NCI-H128 (cell line): ENCODE measurements at regions not wholly inside any gene's neighbourhood (a gene's known extent, or its start where the extent isn't known, plus 50 kb on each side); places are given as distances from the start of the nearest gene placed in this dataset.

Experiments used
- DNase-seq: peaks from one replicate; lab custom pipeline; 2025; ENCODE audit not compliant: unreplicated experiment; lab: John Stamatoyannopoulos, UW

DNA sequence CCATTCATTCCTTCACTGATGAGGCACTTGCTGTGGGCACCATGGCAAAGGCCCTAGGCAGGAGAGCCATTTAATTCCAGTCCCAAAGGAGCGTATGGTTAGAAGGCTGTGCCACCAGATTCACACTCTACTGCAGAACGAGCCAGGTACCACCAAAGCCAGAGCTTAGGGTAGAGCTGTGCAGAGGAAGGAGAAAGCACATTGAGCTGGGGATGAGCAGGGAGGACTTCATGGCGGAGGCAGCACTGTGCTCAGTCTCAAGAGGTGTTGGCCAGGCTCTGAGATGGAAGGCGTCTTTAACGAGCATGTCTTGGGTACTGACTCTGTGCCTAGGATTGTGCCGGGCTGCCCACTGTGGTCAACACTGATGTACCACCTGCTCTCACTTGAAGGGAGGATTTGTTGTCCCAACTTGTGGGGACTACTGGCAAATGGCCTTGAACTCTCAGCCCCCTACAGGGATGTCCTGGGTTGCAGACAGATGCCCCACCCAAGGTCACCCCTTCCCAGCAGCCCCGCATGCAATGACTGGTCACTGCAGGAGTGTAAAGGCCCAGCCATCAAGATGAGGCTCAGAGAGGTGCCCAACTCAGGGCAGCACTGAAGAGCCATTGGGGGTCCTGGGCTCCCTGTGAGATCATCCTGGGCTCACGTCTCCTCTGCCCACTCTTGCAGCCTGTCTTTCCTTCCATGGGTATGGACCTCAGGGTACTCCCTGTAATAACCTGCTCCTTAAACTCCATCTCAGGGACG lies 251.4 kb downstream of the GLI2 start:
- no peak for DNase-seq

DNA sequence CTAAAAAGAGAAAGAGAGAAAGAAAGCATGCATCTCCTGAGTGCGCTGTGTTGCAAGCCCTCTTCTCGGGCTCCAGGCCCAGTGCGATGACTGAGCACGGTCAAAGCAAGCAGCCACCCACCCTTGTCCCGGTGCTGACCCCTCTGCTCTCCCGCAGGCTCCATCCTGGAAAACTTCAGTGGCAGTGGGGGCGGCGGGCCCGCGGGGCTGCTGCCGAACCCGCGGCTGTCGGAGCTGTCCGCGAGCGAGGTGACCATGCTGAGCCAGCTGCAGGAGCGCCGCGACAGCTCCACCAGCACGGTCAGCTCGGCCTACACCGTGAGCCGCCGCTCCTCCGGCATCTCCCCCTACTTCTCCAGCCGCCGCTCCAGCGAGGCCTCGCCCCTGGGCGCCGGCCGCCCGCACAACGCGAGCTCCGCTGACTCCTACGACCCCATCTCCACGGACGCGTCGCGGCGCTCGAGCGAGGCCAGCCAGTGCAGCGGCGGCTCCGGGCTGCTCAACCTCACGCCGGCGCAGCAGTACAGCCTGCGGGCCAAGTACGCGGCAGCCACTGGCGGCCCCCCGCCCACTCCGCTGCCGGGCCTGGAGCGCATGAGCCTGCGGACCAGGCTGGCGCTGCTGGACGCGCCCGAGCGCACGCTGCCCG lies 252.5 kb downstream of the GLI2 start:
- no peak for DNase-seq

DNA sequence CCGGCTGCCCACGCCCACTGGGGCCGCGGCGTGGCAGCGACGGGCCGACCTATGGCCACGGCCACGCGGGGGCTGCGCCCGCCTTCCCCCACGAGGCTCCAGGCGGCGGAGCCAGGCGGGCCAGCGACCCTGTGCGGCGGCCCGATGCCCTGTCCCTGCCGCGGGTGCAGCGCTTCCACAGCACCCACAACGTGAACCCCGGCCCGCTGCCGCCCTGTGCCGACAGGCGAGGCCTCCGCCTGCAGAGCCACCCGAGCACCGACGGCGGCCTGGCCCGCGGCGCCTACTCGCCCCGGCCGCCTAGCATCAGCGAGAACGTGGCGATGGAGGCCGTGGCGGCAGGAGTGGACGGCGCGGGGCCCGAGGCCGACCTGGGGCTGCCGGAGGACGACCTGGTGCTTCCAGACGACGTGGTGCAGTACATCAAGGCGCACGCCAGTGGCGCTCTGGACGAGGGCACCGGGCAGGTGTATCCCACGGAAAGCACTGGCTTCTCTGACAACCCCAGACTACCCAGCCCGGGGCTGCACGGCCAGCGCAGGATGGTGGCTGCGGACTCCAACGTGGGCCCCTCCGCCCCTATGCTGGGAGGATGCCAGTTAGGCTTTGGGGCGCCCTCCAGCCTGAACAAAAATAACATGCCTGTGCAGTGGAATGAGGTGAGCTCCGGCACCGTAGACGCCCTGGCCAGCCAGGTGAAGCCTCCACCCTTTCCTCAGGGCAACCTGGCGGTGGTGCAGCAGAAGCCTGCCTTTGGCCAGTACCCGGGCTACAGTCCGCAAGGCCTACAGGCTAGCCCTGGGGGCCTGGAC lies 253.2 kb downstream of the GLI2 start:
- no peak for DNase-seq

DNA sequence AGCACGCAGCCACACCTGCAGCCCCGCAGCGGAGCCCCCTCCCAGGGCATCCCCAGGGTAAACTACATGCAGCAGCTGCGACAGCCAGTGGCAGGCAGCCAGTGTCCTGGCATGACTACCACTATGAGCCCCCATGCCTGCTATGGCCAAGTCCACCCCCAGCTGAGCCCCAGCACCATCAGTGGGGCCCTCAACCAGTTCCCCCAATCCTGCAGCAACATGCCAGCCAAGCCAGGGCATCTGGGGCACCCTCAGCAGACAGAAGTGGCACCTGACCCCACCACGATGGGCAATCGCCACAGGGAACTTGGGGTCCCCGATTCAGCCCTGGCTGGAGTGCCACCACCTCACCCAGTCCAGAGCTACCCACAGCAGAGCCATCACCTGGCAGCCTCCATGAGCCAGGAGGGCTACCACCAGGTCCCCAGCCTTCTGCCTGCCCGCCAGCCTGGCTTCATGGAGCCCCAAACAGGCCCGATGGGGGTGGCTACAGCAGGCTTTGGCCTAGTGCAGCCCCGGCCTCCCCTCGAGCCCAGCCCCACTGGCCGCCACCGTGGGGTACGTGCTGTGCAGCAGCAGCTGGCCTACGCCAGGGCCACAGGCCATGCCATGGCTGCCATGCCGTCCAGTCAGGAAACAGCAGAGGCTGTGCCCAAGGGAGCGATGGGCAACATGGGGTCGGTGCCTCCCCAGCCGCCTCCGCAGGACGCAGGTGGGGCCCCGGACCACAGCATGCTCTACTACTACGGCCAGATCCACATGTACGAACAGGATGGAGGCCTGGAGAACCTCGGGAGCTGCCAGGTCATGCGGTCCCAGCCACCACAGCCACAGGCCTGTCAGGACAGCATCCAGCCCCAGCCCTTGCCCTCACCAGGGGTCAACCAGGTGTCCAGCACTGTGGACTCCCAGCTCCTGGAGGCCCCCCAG lies 254.1 kb downstream of the GLI2 start:
- no peak for DNase-seq

DNA sequence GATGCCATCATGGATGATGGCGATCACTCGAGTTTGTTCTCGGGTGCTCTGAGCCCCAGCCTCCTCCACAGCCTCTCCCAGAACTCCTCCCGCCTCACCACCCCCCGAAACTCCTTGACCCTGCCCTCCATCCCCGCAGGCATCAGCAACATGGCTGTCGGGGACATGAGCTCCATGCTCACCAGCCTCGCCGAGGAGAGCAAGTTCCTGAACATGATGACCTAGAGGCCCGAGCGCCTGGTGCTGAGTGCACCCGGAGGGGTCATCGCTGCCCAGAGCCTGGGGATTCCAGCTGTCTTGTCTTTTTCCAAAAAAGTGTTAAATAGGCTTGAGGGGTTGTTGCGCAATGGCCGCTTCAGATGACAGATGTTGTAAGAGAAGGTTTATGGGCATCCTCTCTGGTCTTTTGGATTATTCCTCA lies 254.8 kb downstream of the GLI2 start:
- no peak for DNase-seq

DNA sequence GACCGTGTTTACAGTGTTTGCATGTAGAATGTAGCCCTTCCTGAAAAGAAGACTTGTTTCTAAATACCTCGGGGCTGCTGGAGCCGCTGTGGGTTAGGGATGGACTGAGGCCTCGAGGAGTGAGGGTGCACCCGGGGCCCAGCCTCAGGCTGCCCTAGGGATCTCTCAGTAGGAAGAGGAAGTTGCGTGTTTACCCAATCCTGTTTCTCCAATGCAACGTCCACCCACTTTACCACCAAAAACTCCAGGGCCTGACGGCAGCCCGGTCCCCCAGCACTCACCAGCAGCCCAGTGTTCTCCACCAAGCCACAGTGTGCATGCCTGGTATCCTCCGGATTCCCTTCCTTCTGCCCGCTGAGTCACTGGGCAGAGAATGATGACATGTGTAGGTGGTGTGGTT lies 255.8 kb downstream of the GLI2 start:
- DNase-seq = no peak

DNA sequence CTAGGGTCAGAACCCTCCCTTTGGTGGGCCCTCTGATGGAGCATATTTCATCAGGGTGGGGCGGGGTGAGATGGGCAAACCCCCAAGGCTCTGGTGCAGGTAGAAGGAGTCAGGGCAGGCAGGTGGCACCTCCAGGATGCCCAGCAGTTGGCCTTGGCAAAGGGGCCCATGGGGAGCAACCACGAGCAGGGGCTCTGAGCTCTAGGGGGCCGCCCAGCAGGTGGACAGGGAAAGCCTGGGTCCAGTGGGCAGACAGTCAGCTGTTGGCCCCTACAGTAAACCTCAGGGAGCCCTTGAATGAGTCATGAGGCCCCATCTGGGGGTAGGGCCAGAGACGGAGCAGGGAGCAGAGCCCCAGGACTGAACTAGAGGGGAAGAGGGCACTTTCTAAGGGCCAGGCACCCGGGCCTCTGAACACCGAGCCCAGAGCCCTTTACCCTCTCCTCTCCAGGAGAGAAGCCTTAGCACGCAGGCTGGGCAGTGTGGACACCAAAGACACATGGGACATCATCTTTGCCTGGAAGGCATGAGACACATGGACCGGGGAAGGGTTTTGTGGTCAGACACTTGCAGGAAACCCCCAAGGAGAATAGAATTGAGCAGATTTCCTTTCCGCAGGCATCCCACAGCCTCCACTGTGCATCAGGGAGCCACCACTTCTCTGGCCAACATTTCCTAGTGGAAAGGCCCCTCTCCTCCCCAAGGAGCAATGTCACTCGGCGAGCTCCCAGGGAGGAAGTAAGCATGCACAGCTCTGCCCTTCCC lies 257.3 kb downstream of the GLI2 start:
- DNase-seq = no peak

DNA sequence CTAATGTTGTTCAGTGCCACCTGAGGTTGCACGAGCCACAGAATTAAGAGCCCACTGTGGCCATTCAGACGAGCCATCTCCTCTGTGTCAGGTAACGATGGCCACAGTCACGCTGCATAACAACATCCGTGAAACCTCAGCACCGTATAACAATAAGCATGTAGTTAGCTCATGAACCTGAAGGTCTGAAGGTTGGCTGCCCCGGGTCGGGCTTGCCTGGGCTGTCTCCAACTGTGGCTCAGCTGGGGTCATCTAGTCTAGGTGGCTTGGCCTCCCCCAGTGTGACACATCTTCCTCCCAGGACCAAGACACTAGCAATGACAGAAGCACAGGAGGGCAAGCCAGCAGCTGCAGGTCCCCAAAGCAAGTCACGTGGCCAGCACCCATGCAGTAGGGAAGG lies 258.0 kb downstream of the GLI2 start:
- DNase-seq = no peak

DNA sequence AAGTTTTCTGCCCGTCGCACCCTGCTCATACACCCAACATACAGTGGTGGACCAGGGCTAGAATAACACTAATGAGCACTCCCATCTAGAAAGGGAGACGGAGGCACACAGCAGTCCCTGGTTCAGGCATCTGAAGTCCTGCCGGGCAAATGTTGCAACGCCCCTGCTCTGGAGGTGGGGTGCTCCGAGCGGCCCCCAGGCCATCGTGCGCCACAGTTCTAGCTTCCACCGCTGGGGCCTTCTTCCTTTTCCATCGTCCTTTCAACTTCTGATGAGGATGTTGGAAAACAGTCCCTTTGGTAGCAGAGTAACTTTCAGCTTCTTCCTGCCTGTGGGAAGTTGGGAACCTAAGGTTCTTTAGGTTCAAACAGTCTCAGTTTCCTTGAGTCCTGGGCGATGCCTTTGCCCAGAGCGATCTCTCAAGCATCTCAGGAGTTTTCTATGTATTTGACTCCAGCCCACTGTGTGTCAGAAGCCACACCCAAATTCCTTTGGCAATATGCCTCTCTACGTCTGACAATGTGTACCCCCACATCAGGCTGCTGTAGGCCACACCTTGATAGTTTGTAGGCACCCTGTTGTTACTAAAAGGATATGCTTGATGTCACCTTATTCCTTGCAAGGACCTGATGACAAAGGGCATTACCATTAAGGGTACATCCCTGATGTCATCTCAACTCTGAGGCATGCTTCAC lies 258.8 kb downstream of the GLI2 start:
- no peak for DNase-seq

DNA sequence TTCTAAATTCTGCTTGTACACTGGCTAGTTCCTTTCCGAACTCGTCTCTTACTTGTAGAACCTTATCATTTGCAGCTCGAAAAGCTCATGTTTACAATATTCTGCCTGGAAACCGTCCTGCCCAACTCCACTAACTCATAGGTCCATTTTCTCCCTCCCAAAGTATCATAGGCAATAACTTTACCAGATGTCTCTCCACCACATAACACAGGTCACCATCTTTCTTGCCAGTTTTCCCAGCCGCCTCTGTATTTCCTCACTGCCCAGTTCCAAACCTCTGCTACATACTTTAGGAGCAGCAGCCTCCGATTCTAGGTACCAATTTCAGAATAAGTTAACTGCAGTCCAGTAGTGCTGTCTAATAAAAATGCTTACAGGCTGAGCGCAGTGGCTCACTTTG lies 259.5 kb downstream of the GLI2 start:
- DNase-seq = no peak

DNA sequence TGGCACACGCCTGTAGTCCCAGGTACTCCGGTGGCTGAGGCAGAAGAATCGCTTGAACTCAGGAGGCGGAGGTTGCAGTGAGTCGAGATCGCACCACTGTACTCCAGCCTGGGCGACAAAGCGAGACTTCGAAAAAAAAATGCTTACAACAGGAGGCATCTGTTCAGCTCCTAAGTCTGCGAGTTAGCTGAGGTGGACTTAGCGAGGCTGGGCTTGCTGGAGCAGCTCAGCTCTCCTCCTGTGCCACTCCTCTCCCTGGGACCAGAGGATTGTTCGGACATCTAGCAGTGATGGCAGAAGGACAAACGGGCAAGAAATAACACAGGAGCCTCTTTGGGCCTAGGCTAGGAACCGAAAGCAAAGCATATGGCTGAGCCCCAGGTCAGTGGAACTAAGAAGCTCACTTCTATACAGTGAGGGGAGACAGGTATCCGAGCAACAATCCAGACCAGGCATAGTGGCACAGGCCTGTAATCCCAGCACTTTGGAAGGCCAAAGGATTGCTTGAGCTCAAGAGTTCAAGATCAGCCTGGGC lies 260.1 kb downstream of the GLI2 start:
- no peak for DNase-seq

DNA sequence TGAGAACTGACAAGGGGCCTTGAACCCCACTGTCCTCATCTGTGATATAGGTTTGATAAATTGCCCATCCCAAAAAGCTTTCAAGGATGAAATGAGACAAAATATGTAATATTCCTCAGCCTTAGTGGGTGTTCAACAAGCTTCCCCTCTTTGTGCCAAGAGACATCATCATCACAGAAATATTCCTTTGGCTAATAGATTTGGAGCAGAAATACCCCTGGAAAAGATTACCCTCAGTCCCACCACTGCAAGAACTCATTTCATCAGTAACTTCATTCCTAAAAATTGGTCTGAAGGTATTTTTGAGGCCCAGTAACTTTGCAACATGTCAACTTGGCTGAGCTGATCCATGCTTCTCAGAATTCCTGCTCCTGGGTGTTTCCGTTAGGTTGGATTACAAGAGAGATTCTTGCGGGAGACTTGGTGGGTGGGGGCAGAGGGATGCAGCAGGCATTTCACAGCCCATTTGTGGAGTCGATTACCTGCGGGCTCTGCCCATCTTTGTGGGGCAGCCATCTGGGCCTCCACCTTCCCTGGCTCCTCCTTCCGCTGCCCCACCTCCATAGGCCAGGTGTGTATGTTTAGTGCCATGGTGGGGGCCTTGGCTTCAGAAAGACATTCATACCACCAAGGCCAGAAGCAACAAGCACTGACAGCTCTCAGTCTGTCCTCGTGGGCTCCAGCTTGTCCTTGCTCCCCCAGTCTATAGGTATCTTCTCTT lies 263.9 kb downstream of the GLI2 start:
- DNase-seq = no peak

DNA sequence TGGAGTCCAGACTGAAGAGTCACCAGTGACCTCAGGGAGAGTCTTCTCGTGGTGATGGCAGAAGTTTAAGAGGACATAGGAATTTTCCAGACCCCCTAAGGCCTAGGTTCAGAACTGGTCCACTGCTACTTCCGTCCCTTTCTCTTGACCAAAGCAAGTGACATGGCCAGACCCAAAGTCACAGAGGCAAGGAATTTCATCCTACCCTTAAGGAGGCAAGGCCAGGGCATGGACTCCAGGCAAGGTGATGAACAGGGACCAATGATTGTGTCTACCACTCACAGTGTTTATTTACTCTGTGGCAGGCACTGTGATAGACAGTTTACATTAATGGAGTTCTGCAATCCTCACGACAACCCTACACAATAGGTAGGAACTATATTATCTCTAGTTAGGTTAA lies 265.1 kb downstream of the GLI2 start:
- no peak for DNase-seq

DNA sequence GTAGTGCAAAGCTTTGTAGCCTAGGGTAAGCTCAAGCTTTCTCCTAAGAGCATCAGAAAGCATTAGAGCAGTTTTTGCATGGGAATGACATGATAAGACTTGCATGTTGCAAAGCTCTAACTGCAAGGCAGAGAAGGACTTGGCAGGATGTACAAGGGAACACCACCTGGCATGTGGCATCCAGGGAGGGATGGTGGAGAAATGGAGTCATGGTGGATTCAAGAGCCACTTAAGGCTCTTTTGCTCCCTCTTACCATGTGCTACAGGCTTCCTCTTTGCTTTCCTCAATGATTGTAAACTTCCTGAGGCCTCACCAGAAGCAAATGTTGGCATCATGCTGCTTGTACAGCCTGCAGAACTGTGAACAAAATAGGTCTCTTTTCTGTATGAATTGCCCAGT lies 266.0 kb downstream of the GLI2 start:
- no peak for DNase-seq

DNA sequence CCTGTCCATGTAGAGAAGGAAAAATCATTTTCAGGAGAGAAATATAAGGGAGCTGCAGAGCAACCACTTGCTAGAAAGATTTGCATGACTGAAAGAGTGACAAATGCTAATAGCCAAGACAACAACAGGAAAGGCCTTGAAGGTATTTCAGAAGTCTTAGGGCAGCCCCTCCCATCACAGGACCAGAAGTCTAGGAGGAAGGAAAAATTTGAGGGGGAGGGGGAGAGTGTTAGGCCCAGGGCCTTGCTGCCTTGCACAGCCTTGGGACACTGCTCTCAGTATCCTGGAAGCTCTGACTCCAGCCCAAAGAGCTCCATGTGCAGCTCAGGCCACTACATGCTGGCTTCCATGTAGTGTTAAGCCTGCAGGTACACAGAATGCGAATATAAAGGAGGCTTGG lies 266.9 kb downstream of the GLI2 start:
- no peak for DNase-seq

DNA sequence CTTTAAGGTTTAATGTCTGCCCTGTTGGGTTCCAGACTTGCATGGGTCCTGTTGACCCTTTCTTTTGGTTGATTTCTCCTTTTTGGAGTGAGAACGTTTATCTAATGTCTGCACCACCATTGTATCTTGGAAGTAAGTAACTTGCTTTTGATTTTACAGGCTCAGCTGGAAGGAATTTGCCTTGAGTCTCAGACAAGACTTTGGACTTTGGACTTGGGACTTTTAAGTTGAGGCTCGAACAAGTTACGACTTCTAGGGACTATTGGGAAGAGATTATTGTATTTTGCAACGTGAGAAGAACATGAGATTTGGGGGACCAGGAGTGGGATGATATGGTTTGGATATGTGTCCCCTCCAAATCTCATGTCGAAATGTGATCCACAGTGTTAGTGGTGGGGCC lies 267.7 kb downstream of the GLI2 start:
- no peak for DNase-seq

DNA sequence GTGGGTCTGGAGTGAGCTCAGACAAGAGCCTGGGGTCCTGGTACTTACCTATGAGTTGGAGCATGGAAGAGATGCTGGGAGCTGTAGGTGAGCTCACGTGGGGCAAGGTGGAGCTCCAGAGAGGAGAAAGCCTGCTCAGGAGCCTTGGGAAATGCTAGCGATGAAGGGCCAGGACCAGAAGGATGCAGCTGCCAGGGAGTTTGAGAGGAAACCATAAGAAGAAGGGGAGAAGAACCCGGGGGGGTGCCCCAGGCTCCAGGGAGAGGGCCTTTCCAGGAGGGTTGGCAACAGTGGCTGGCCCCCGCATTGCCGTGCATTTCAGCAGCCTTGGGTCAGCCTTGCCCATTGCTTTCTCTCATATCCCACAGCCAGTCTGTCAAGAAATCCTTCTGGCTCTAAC lies 268.7 kb downstream of the GLI2 start:
- no peak for DNase-seq

DNA sequence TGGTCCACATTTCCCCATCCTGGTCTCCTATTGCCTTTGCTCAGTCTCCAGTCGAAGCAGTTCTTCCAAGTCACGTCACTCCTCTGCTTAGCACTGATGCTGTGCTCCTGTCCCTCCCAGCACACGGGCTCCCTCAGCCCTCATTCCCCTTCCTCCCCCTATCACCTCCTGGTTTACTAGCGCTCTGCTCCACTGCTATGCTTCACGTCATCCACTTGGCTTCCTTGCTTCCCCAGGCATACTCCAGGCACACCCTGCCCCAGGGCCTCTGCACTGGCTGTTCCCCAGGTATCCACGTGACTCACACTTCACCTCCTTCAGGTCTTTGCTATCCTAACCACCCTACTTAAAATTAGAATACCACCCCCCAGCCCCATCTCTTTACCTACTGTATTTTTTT lies 269.3 kb downstream of the GLI2 start:
- no peak for DNase-seq

DNA sequence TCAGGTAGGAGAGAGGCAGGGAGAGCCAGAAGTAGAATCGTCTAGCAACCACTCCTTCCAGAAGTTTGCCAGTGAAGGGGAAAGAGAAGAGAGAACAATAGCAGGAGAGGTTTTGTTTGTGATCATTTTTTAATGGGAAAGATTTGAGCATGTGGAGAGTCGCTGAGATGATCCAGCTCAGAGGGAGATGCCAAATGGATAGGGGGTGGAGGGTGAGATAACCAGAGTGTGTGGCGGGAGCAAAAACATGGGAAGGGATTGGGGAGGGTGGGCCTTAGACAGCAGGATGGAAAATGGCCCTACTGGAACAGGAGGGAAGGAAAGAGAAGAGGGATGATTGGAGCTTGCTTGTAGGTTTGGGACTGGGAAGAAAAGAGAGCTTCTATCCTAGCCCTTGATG lies 269.8 kb downstream of the GLI2 start:
- no peak for DNase-seq
